GM23338 (cell line): ENCODE measurements at regions not wholly inside any gene's neighbourhood (a gene's known extent, or its start where the extent isn't known, plus 50 kb on each side); places are given as distances from the start of the nearest gene placed in this dataset.

ENCODE experiments used
- ATAC-seq: fragments of 200-7000 bp; cut with Tn5 transposase; 3 replicates; pipeline ENCODE4 v1.9.1; 2020
- DNase-seq: peaks from one replicate; pipeline ENCODE4 v3.0.0-alpha.2; 2015; ENCODE audit warnings: low spot score
- H2AFZ ChIP-seq: fragments of 200-600 bp; sonication (generic); 2 replicates; pipeline ENCODE4 v1.8.0; 2016; ENCODE audit warnings: antibody characterized with exemption, mild to moderate bottlenecking, moderate library complexity
- H3F3A ChIP-seq: fragments of 200-600 bp; sonication (generic); replicated peaks from 2 replicates; pipeline ENCODE4 v1.8.0; 2017; ENCODE audit warnings: antibody characterized with exemption, mixed run types, low read depth
- H3K27ac ChIP-seq: fragments of 200-600 bp; sonication (generic); 2 replicates; pipeline ENCODE4 v1.6.1; 2016; ENCODE audit warnings: low read depth
- H3K27me3 ChIP-seq: fragments of 200-600 bp; sonication (generic); 2 replicates; pipeline ENCODE4 v1.8.0; 2016; ENCODE audit warnings: mild to moderate bottlenecking, mixed run types, moderate library complexity; ENCODE audit not compliant: insufficient read depth
- H3K36me3 ChIP-seq: fragments of 200-600 bp; sonication (generic); 2 replicates; pipeline ENCODE4 v1.8.0; 2016; ENCODE audit warnings: mild to moderate bottlenecking; ENCODE audit not compliant: insufficient read depth
- H3K4me1 ChIP-seq: fragments of 200-600 bp; sonication (generic); 2 replicates; pipeline ENCODE4 v1.8.0; 2016; ENCODE audit warnings: mild to moderate bottlenecking, moderate library complexity; ENCODE audit not compliant: insufficient read depth
- H3K4me2 ChIP-seq: fragments of 200-600 bp; sonication (generic); 2 replicates; pipeline ENCODE4 v1.7.1; 2017; ENCODE audit warnings: mixed run types
- H3K4me3 ChIP-seq: fragments of 200-600 bp; sonication (generic); 2 replicates; pipeline ENCODE4 v1.6.1; 2016; ENCODE audit warnings: mixed run types
- H3K79me2 ChIP-seq: fragments of 200-600 bp; sonication (generic); replicated peaks from 2 replicates; pipeline ENCODE4 v1.8.0; 2017; ENCODE audit warnings: mild to moderate bottlenecking; ENCODE audit not compliant: insufficient read depth
- H3K9me2 ChIP-seq: fragments of 200-600 bp; sonication (generic); 2 replicates; pipeline ENCODE4 v1.8.0; 2017; ENCODE audit not compliant: insufficient read depth
- H4K20me1 ChIP-seq: fragments of 200-600 bp; sonication (generic); replicated peaks from 2 replicates; pipeline ENCODE4 v1.8.0; 2017; ENCODE audit warnings: mild to moderate bottlenecking; ENCODE audit not compliant: insufficient read depth
- H3K27ac Mint-ChIP-seq: 2 replicates; pipeline ENCODE4 v1.8.0; 2020; ENCODE audit warnings: inconsistent platforms, mild to moderate bottlenecking, moderate library complexity, mixed read lengths
- H3K27me3 Mint-ChIP-seq: 3 replicates; pipeline ENCODE4 v1.8.0; 2022; ENCODE audit warnings: low read depth, mild to moderate bottlenecking, moderate library complexity, mixed read lengths, inconsistent platforms; ENCODE audit not compliant: insufficient read depth, poor library complexity
- H3K36me3 Mint-ChIP-seq: 3 replicates; pipeline ENCODE4 v1.8.0; 2021; ENCODE audit warnings: low read depth, mild to moderate bottlenecking, inconsistent platforms, moderate library complexity, mixed read lengths
- H3K4me1 Mint-ChIP-seq: 3 replicates; pipeline ENCODE4 v1.8.0; 2020; ENCODE audit warnings: mild to moderate bottlenecking, inconsistent platforms, mixed read lengths
- H3K4me3 Mint-ChIP-seq: 3 replicates; pipeline ENCODE4 v1.8.0; 2021; ENCODE audit warnings: moderate library complexity, mild to moderate bottlenecking, inconsistent platforms, mixed read lengths
- H3K9me3 Mint-ChIP-seq: 3 replicates; pipeline ENCODE4 v1.8.0; 2020; ENCODE audit warnings: moderate library complexity, mild to moderate bottlenecking, inconsistent platforms, mixed read lengths
- CREB1 ChIP-seq: fragments of 250-450 bp; sonication (Bioruptor Pico); IDR thresholded peaks from 2 replicates; pipeline ENCODE4 v1.5.0; 2020; ENCODE audit warnings: low read depth, mild to moderate bottlenecking, moderate library complexity
- EZH2 ChIP-seq: fragments of 200-600 bp; sonication (generic); IDR thresholded peaks from one replicate; pipeline ENCODE4 v1.8.0; 2017; ENCODE audit warnings: antibody characterized with exemption, mild to moderate bottlenecking, low read depth; ENCODE audit not compliant: unreplicated experiment
- EZH2phosphoT487 ChIP-seq: fragments of 200-600 bp; sonication (generic); IDR thresholded peaks from one replicate; pipeline ENCODE4 v1.8.1; 2018; ENCODE audit warnings: antibody characterized with exemption; ENCODE audit not compliant: unreplicated experiment
- JUNB ChIP-seq: IDR thresholded peaks from one replicate; pipeline ENCODE4 v1.6.1; 2016; ENCODE audit warnings: antibody characterized with exemption; ENCODE audit not compliant: unreplicated experiment
- NANOG ChIP-seq: IDR thresholded peaks from 2 replicates; pipeline ENCODE4 v1.6.1; 2016; ENCODE audit warnings: antibody characterized with exemption, borderline replicate concordance
- POLR2AphosphoS5 ChIP-seq: IDR thresholded peaks from 2 replicates; pipeline ENCODE4 v1.6.1; 2016; ENCODE audit warnings: antibody characterized with exemption, low read depth
- STAT1 ChIP-seq: IDR thresholded peaks from one replicate; pipeline ENCODE4 v1.6.1; 2016; ENCODE audit warnings: antibody characterized with exemption; ENCODE audit not compliant: unreplicated experiment
- ZNF114 ChIP-seq: fragments of 250-450 bp; sonication (Bioruptor Pico); IDR thresholded peaks from 2 replicates; pipeline ENCODE4 v1.5.0; 2020; ENCODE audit warnings: mild to moderate bottlenecking, moderate library complexity
- ZNF331 ChIP-seq: fragments of 250-450 bp; sonication (Bioruptor Pico); IDR thresholded peaks from 2 replicates; pipeline ENCODE4 v1.5.0; 2020; ENCODE audit warnings: low read depth, mild to moderate bottlenecking, moderate library complexity
- TF ChIP-seq, protein P1 (sequence below): IDR thresholded peaks from 2 replicates; pipeline ENCODE4 v1.6.1; 2016; ENCODE audit warnings: antibody characterized with exemption
- TF ChIP-seq, protein P2 (sequence below): IDR thresholded peaks from one replicate; pipeline ENCODE4 v1.6.1; 2018; ENCODE audit warnings: antibody characterized with exemption; ENCODE audit not compliant: unreplicated experiment
- TF ChIP-seq, protein P3 (sequence below): fragments of 250-450 bp; sonication (Bioruptor Pico); IDR thresholded peaks from 2 replicates; pipeline ENCODE4 v1.5.0; 2020; ENCODE audit warnings: mild to moderate bottlenecking, moderate library complexity
- TF ChIP-seq, protein P4 (sequence below), 2 experiments: fragments of 200-600 bp in 1 of 2; sonication (generic) in 1 of 2; conservative IDR thresholded peaks; 2 replicates each; pipeline versions ENCODE4 v1.5.1 to v1.6.1; 2016 to 2017; ENCODE audit warnings: antibody characterized with exemption in 2 of 2, low read depth in 2 of 2, mild to moderate bottlenecking in 2 of 2, moderate library complexity in 1 of 2

DNA sequence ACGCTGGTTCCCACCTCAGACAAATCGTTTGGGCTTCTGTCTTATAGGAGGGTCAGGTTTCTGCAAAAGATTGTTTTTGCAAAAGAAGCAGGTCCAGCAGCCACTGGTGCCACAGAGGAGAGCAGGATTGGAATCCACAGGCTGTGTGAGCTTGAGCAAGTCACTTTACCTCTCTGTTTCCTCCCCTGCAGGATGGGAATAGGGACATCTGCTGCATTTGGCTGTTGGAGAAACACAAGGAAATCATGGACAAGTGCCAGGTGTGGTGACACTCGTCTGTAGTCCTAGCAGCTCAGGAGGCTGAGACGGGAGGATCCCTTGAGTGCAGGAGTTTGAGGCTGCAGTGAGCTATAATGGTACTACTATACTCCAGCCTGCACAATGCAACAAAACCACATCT is 422.6 kb downstream of the MN1 start:
- Histone ChIP-seq H3F3A (no peaks in the 10 kb centered on the region), H4K20me1 (no peaks in the 10 kb centered on the region), H3K79me2 (no peaks in the 10 kb centered on the region), H3K27me3 (no peaks in the 10 kb centered on the region), H3K4me1 (no peaks in the 10 kb centered on the region; the same call in 1 of the 2 replicates), H3K27ac (no peak overlapping the region), H3K4me2 (no peak overlapping the region), H2AFZ (no peak overlapping the region), H3K9me2 (no peaks in the 10 kb centered on the region), H3K36me3 (no peaks in the 10 kb centered on the region), H3K4me3 (no peak overlapping the region)
- ATAC-seq (no peak), DNase-seq (no peak)
- Mint-ChIP-seq H3K27me3 (peaks cover 4% of the 10 kb centered on the region), H3K36me3 (no peaks in the 10 kb centered on the region), H3K4me3 (no peak overlapping the region), H3K27ac (no peak overlapping the region), H3K9me3 (peaks cover 3% of the 10 kb centered on the region; the same call in 1 of the 3 replicates), H3K4me1 (peaks cover 15% of the 10 kb centered on the region)
- TF ChIP-seq, protein P1, sequence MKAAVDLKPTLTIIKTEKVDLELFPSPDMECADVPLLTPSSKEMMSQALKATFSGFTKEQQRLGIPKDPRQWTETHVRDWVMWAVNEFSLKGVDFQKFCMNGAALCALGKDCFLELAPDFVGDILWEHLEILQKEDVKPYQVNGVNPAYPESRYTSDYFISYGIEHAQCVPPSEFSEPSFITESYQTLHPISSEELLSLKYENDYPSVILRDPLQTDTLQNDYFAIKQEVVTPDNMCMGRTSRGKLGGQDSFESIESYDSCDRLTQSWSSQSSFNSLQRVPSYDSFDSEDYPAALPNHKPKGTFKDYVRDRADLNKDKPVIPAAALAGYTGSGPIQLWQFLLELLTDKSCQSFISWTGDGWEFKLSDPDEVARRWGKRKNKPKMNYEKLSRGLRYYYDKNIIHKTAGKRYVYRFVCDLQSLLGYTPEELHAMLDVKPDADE, result no peak
- no peak for TF ChIP-seq POLR2AphosphoS5
- TF ChIP-seq ZNF114 (CRISPR knock-in tag), result no peak
- TF ChIP-seq STAT1, result no peak
- TF ChIP-seq, protein P2, sequence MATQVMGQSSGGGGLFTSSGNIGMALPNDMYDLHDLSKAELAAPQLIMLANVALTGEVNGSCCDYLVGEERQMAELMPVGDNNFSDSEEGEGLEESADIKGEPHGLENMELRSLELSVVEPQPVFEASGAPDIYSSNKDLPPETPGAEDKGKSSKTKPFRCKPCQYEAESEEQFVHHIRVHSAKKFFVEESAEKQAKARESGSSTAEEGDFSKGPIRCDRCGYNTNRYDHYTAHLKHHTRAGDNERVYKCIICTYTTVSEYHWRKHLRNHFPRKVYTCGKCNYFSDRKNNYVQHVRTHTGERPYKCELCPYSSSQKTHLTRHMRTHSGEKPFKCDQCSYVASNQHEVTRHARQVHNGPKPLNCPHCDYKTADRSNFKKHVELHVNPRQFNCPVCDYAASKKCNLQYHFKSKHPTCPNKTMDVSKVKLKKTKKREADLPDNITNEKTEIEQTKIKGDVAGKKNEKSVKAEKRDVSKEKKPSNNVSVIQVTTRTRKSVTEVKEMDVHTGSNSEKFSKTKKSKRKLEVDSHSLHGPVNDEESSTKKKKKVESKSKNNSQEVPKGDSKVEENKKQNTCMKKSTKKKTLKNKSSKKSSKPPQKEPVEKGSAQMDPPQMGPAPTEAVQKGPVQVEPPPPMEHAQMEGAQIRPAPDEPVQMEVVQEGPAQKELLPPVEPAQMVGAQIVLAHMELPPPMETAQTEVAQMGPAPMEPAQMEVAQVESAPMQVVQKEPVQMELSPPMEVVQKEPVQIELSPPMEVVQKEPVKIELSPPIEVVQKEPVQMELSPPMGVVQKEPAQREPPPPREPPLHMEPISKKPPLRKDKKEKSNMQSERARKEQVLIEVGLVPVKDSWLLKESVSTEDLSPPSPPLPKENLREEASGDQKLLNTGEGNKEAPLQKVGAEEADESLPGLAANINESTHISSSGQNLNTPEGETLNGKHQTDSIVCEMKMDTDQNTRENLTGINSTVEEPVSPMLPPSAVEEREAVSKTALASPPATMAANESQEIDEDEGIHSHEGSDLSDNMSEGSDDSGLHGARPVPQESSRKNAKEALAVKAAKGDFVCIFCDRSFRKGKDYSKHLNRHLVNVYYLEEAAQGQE, result no peak
- TF ChIP-seq EZH2phosphoT487, result no peak
- no peak for TF ChIP-seq EZH2
- TF ChIP-seq NANOG, result no peak
- no peak for TF ChIP-seq CREB1 (CRISPR knock-in tag)
- TF ChIP-seq JUNB, result no peak
- TF ChIP-seq ZNF331, result no peak
- TF ChIP-seq, protein P3, sequence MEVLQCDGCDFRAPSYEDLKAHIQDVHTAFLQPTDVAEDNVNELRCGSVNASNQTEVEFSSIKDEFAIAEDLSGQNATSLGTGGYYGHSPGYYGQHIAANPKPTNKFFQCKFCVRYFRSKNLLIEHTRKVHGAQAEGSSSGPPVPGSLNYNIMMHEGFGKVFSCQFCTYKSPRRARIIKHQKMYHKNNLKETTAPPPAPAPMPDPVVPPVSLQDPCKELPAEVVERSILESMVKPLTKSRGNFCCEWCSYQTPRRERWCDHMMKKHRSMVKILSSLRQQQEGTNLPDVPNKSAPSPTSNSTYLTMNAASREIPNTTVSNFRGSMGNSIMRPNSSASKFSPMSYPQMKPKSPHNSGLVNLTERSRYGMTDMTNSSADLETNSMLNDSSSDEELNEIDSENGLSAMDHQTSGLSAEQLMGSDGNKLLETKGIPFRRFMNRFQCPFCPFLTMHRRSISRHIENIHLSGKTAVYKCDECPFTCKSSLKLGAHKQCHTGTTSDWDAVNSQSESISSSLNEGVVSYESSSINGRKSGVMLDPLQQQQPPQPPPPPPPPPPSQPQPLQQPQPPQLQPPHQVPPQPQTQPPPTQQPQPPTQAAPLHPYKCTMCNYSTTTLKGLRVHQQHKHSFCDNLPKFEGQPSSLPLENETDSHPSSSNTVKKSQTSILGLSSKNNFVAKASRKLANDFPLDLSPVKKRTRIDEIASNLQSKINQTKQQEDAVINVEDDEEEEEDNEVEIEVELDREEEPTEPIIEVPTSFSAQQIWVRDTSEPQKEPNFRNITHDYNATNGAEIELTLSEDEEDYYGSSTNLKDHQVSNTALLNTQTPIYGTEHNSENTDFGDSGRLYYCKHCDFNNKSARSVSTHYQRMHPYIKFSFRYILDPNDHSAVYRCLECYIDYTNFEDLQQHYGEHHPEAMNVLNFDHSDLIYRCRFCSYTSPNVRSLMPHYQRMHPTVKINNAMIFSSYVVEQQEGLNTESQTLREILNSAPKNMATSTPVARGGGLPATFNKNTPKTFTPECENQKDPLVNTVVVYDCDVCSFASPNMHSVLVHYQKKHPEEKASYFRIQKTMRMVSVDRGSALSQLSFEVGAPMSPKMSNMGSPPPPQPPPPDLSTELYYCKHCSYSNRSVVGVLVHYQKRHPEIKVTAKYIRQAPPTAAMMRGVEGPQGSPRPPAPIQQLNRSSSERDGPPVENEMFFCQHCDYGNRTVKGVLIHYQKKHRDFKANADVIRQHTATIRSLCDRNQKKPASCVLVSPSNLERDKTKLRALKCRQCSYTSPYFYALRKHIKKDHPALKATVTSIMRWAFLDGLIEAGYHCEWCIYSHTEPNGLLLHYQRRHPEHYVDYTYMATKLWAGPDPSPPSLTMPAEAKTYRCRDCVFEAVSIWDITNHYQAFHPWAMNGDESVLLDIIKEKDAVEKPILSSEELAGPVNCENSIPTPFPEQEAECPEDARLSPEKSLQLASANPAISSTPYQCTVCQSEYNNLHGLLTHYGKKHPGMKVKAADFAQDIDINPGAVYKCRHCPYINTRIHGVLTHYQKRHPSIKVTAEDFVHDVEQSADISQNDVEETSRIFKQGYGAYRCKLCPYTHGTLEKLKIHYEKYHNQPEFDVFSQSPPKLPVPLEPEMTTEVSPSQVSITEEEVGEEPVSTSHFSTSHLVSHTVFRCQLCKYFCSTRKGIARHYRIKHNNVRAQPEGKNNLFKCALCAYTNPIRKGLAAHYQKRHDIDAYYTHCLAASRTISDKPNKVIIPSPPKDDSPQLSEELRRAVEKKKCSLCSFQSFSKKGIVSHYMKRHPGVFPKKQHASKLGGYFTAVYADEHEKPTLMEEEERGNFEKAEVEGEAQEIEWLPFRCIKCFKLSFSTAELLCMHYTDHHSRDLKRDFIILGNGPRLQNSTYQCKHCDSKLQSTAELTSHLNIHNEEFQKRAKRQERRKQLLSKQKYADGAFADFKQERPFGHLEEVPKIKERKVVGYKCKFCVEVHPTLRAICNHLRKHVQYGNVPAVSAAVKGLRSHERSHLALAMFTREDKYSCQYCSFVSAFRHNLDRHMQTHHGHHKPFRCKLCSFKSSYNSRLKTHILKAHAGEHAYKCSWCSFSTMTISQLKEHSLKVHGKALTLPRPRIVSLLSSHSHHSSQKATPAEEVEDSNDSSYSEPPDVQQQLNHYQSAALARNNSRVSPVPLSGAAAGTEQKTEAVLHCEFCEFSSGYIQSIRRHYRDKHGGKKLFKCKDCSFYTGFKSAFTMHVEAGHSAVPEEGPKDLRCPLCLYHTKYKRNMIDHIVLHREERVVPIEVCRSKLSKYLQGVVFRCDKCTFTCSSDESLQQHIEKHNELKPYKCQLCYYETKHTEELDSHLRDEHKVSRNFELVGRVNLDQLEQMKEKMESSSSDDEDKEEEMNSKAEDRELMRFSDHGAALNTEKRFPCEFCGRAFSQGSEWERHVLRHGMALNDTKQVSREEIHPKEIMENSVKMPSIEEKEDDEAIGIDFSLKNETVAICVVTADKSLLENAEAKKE (CRISPR knock-in tag), result no peak
- TF ChIP-seq, protein P4, sequence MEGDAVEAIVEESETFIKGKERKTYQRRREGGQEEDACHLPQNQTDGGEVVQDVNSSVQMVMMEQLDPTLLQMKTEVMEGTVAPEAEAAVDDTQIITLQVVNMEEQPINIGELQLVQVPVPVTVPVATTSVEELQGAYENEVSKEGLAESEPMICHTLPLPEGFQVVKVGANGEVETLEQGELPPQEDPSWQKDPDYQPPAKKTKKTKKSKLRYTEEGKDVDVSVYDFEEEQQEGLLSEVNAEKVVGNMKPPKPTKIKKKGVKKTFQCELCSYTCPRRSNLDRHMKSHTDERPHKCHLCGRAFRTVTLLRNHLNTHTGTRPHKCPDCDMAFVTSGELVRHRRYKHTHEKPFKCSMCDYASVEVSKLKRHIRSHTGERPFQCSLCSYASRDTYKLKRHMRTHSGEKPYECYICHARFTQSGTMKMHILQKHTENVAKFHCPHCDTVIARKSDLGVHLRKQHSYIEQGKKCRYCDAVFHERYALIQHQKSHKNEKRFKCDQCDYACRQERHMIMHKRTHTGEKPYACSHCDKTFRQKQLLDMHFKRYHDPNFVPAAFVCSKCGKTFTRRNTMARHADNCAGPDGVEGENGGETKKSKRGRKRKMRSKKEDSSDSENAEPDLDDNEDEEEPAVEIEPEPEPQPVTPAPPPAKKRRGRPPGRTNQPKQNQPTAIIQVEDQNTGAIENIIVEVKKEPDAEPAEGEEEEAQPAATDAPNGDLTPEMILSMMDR (conservative IDR thresholded peaks at IDR 0.05; ENCODE audit: low read depth in 2 of 2), result no peak
